NB4 (cell line): ENCODE measurements at regions not wholly inside any gene's neighbourhood (a gene's known extent, or its start where the extent isn't known, plus 50 kb on each side); places are given as distances from the start of the nearest gene placed in this dataset.

Experiments
- POLR2A ChIP-seq: IDR thresholded peaks from 2 replicates; pipeline ENCODE4 v1.6.1; 2011; ENCODE audit warnings: mild to moderate bottlenecking; ENCODE audit not compliant: insufficient read length; ENCODE audit errors: extremely low read depth
- TF ChIP-seq, protein P1 (sequence below): IDR thresholded peaks from one replicate; pipeline ENCODE4 v1.5.1; 2012; ENCODE audit warnings: low read depth, low read length
- TF ChIP-seq, protein P2 (sequence below): IDR thresholded peaks from 2 replicates; pipeline ENCODE4 v1.6.1; 2011; ENCODE audit warnings: low read depth, low read length

GRCh38 chr2:177073611-177074010 is 139.0 kb upstream of the HNRNPA3 start:
- TF ChIP-seq, protein P1, sequence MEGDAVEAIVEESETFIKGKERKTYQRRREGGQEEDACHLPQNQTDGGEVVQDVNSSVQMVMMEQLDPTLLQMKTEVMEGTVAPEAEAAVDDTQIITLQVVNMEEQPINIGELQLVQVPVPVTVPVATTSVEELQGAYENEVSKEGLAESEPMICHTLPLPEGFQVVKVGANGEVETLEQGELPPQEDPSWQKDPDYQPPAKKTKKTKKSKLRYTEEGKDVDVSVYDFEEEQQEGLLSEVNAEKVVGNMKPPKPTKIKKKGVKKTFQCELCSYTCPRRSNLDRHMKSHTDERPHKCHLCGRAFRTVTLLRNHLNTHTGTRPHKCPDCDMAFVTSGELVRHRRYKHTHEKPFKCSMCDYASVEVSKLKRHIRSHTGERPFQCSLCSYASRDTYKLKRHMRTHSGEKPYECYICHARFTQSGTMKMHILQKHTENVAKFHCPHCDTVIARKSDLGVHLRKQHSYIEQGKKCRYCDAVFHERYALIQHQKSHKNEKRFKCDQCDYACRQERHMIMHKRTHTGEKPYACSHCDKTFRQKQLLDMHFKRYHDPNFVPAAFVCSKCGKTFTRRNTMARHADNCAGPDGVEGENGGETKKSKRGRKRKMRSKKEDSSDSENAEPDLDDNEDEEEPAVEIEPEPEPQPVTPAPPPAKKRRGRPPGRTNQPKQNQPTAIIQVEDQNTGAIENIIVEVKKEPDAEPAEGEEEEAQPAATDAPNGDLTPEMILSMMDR: no peak
- TF ChIP-seq, protein P2, sequence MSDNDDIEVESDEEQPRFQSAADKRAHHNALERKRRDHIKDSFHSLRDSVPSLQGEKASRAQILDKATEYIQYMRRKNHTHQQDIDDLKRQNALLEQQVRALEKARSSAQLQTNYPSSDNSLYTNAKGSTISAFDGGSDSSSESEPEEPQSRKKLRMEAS: no peak
- no peak for TF ChIP-seq POLR2A
